ENCODE measurements at regions not wholly inside any gene's neighbourhood (a gene's known extent, or its start where the extent isn't known, plus 50 kb on each side); places are given as distances from the start of the nearest gene placed in this dataset.

GRCh38 chr11:44502506-44502905 lies 63.0 kb upstream of the CD82 start:
- no peak for DNase-seq (ENCODE audit: low spot score)
- TF ChIP-seq CTCF (IDR thresholded peaks at IDR 0.05; ENCODE audit: extremely low read depth, missing control alignments): no peak

GRCh38 chr11:44505581-44506054 lies 59.8 kb upstream of the CD82 start:
- TF ChIP-seq CTCF (IDR thresholded peaks at IDR 0.05; ENCODE audit: extremely low read depth, missing control alignments): no peak
- DNase-seq (ENCODE audit: low spot score): no peak

- no peak for DNase-seq (ENCODE audit: low spot score)
- no peak for TF ChIP-seq CTCF (IDR thresholded peaks at IDR 0.05; ENCODE audit: extremely low read depth, missing control alignments)
Measured at GRCh38 chr11:44506375-44507016, 59.0 kb upstream of the CD82 start.

- no peak for TF ChIP-seq CTCF (IDR thresholded peaks at IDR 0.05; ENCODE audit: extremely low read depth, missing control alignments)
- DNase-seq (ENCODE audit: low spot score): no peak
Measured at GRCh38 chr11:44507491-44507890, 58.0 kb upstream of the CD82 start.

- no peak for DNase-seq (ENCODE audit: low spot score)
- TF ChIP-seq CTCF (IDR thresholded peaks at IDR 0.05; ENCODE audit: extremely low read depth, missing control alignments): no peak
Measured at GRCh38 chr11:44507896-44508445, 57.5 kb upstream of the CD82 start.

- TF ChIP-seq CTCF (IDR thresholded peaks at IDR 0.05; ENCODE audit: extremely low read depth, missing control alignments): no peak
- DNase-seq (ENCODE audit: low spot score): no peak
Measured at GRCh38 chr11:44509296-44509695, 56.2 kb upstream of the CD82 start.

- no peak for DNase-seq (ENCODE audit: low spot score)
- no peak for TF ChIP-seq CTCF (IDR thresholded peaks at IDR 0.05; ENCODE audit: extremely low read depth, missing control alignments)
Measured at GRCh38 chr11:44510372-44510771, 55.1 kb upstream of the CD82 start.

Data from GM20000 (cell line).